HG03039 (cell line): ENCODE measurements at regions not wholly inside any gene's neighbourhood (a gene's known extent, or its start where the extent isn't known, plus 50 kb on each side); places are given as distances from the start of the nearest gene placed in this dataset.

ENCODE experiments used
- ATAC-seq: cut with Tn5 transposase; IDR thresholded peaks from one replicate; pipeline ENCODE4 v1.9.1; 2021; ENCODE audit warnings: mild to moderate bottlenecking, moderate library complexity; ENCODE audit not compliant: unreplicated experiment

DNA sequence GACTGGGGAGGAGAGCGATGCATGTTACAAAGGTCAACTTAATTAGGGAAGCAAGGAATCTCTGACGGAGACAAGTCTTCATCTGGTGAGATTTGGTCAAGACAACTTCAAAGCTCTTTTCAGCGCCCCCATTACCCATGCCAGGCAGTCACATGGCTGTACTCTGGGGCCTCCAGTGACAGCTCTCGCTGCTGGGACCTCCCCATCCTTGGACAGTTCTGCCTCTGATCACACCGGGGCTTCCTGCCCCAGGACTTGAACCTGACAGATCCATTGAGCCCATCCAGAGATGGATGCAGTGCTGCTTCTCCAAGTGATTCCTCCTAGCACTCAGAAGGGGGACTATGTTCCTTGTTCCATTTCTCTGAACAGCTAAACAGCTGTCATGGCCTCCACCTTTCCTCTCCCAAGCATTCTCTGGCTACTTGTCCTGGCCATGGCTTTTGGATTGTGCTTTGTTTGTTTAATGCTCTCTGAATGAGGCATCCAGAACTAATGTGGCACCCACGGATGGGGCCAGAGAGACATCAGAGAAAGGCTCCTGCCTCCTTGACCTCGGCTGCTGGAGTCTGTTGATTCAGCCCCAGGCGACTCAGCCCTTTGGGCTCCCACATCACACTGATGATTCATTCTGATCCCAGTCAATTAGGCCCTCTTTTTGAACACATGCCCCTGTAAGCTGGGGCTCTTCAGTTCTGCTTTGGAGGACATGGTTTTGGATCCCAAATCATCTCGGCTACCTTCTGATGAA is 122.1 kb upstream of the ADAMTS16 start:
- ATAC-seq, result no peak

DNA sequence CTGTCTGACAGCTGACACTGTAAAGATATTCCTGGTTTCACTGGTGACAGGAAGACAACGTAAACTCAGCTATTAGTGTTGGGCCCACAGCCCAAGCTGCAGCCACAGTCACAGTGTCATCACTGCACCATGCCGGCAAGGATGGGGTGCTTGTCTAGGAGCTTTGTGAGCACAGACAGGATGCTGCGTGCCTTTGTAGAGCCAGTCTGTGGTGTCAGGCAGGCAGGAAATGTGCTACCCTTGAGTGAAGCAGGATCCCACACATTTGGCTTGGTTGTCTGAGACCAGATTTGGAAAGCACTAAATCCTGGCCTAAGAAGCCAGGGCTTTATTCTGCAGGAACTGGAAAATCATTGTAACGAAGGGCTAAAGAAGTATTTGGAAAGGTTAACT is 121.6 kb upstream of the ADAMTS16 start:
- ATAC-seq, result no peak

DNA sequence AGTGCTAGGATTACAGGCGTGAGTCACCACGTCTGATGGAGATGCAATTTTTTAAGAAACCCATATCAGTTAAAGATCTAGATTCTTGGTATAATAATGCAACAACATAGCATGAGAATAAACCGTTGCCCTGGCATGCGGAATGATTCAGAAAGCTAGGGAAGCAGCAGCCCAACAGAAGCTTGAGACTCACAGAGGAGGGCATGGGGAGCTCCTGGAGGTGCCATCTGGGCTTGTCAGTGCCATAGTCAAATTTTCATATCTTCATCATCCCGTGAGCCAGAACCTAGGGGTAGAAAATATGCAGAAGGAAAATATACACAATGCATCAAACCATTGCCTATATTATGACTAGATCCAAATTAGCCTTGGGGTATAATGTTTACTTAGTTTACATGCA is 118.7 kb upstream of the ADAMTS16 start:
- ATAC-seq, result no peak

DNA sequence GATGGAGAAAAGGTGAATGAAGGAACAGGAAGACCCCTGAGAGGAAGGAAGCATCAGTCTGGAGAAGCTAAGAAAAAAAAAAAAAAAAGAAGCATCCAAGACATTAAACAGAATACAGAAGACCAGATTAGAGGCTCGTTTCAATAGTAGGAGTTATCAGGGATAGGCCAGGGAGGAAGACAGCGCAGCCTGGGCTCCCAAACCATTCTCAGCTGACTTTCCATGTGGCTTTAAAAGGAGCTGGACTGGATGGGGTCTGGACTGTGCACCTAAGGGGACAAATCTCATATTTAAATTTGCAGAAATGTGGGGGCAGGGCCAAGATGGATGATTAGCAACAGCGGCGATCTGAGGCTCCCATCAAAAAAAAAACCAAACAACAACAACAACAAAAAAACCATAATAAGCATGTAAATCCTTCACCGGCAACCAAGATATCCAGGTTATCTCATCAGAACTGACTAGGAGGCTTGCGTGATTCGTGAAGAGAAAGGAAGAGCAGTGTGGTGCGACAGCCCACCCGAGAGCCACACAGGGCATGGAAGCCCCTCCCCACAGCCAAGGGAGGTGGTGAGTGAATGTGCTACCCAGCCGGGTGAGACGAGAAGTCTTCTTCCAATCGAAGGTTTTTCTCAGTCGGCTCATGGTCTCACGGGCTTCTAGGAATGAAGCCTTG is 114.9 kb upstream of the ADAMTS16 start:
- no peak for ATAC-seq

DNA sequence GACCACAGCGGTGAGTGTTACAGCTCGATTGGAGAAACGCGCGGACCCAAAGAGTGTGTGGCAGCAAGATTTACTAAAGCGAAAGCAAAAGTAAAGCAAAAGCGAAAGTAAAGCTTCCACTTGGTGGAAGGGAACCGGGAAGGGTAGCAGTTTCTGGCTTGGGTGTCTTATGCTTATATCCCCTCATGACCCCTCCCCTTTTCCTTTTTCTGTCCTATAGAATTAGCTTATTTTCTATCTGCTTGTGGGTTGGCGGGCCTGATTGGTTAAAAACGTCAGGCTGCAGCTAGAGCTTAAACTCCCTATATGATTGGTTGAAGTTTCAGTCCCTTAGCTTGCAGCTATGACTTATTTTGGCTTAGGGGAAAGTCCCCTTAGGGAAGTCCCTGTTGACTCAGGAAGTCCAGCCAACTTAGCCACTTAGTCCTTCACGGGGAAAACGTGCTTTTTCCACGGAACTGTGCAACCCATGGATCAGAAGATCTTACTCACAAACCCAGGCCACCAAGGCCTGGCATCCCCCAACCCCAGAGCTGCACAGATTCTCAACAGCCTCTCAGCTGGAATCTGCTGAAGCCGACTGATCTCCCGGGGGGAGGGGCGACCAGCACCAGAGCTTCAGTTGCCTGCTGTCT is 114.2 kb upstream of the ADAMTS16 start:
- no peak for ATAC-seq

DNA sequence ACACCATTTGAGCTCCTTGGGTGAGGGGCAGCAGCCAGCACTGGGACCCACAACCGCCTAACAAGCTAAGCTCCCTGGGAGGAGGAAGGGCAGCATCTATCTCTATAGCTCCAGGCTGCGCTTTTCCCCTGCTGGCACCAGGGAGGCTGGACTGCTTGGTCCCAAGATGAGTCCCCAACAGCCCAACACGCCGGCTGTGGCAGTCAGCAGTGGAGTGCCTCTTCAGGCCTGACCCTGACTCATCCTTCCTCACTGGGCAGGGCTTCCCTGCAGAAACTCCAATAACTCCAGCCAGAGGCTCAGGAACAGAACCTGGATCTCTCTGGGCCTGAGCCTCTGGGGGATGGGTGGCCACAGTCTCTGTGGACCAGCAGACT is 113.7 kb upstream of the ADAMTS16 start:
- ATAC-seq, result no peak

DNA sequence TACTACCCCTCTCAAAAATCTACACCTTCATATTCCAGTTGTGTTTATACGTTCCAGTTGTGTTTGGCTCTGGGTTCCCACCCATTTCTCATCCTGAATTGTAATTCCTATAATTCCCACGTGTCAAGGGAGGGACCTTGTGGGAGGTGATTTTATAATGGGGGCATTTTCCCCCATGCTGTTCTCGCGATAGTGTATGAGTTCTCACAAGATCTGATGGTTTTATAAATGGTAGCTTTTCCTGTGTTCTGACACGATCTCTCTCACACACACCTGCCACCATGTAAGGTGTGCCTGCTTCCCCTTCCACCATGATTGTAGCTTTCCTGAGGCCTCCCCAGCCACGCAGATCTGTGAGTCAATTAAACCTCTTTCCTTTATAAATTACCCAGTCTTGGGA is 108.5 kb upstream of the ADAMTS16 start:
- no peak for ATAC-seq

DNA sequence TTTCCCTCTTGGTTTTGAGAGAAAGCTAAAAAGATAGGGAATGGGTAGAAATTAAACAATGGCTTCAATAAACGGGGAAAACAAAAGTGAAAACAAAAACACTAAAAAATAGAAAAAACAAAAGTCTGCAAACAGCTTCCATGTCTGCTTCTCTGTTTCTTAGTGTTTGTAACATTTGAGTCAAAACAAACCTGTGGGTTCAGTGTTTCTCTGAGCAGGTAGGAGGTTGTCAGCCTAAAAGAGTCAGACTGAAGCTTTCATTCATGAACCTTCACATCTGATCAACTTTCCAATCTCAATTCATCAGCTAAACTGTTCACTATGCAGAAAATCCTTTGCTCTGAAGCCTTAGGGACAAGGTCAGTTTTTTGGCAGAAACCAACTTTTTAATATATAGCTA is 102.5 kb upstream of the ADAMTS16 start:
- ATAC-seq, result no peak

DNA sequence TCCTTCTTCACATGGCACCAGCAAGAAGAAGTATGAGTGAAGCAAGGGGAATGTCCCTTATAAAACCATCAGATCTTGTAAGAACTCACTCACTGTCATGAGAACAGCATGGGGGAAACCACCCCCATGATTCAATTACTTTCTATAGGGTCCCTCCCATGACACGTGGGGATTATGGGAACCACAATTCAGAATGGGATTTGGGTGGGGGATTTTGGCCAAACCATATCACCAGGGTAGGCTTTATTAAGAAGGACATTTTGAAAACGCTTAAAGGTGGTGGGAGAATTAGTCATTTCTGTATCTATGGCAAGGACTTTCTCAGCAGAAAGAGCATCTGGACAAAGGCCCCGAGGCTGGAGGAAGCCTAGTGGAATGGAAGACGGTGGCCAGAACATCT is 100.2 kb upstream of the ADAMTS16 start:
- ATAC-seq, result no peak

DNA sequence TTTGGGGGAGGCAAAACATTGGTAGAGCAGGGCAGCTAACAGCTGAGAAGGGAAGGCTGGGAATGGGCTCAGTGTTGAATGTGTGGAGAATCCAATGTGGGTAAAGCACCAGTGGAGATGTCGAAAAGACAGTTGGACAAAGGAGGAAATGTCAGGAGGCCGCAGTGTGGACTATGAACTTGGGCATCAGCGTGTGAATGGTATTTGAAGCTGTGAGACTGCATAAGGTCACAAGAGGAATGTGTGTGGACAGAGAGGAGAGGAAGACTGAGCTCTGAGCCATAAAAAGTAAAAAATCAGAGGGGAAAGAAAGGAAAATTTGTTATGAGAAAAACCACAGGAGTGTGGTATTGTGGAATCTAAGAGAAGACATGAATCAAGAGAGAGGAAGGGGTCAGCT is 99.4 kb upstream of the ADAMTS16 start:
- ATAC-seq, result no peak

DNA sequence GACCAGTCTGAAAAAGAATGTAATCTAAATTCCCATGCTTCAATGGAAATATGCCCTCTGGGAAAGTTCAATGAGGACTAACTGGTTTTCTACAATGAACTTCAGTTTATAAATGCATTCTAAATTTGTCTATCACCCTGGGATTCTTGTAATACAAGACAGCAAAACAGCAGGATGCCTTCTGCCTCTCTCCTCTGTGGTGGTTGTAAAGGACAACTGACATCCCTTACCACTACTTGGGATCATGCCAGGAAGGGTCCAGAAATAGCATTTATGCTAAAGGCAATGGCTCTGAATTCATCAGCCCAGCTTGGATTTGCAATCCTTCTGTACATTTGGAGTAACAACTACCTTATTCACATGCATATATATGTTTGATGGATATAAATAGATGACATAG is 97.3 kb upstream of the ADAMTS16 start:
- ATAC-seq, result no peak

DNA sequence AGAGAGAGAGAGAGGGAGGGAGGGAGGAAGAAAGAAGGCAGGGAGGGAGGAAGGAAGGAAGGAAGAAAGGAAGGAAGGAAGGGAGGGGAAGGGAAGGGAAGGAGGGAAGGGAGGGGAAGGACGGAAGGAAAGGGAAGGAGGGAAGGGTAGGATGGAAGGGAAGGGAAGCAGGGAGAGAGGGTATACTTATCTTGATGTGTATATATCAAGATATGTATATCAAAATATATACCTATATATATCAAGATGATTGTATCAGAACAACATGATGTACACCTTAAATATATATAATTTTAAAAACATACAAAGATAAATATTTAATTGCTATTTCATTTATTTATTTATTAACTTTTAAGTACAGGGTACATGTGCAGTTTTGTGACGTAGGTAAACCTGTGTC is 96.8 kb upstream of the ADAMTS16 start:
- ATAC-seq, result no peak

DNA sequence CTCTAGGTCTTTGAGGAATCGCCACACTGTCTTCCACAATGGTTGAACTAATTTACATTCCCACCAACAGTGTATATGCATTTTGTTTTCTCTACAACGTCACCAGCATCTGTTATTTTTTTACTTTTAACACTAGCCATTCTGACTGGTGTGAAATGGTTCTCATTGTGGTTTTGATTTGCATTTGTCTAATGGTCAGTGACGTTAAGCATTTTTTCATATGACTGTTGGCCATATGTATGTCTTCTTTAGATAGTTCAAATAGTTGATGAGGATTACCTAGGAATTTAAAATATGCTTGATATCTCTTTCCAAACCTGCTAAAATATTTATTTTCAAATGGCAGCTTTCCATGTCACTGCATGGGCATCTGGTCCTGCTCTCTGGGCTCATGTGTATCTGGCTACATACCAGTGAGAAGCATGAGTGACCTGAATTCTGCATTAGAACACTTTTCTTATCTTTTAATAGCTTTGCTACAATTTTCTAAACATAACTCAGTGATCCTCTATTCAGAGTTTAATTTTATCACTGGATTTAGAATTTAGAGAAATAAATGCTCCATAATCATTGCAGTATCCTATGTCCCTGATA is 95.8 kb upstream of the ADAMTS16 start:
- ATAC-seq, result no peak

DNA sequence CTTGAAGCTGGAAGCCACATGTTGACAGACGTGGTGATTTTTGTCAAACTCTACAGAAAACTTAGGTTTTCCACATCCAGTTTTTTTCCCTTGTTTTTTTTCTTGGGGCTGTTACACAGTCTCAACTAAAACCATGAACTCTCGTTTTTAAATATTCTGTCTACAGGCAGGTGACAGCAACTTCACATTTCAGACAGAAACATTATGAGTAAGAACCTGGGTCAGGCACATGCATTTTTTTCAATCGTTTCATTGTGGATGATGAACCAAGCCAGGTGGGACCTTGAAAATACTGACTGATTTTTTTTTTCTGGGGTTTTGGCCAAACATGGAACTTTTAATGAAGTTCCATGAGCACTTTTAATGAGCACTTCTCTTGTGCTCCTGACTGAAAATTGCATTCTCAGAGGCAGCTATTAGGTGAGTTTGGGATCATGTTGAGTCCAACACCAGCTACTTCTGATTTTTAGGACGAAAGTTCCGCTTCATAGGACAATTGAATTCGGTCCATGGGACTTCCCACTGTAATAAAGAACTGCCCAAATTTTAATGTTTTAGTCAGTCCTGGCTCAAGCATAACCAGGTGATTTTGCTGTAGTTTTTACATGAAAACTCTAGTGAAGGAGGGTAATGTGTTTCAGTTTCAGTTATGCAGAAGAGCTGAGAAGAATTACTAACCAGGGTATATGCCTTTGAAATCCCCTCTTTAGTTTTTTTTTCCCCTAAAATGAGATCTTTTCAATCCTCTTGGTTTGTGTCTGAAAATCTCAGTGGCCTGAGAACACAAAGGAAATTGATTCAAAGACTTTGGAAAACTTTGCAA is 93.2 kb upstream of the ADAMTS16 start:
- ATAC-seq, result peak; percentile 67

DNA sequence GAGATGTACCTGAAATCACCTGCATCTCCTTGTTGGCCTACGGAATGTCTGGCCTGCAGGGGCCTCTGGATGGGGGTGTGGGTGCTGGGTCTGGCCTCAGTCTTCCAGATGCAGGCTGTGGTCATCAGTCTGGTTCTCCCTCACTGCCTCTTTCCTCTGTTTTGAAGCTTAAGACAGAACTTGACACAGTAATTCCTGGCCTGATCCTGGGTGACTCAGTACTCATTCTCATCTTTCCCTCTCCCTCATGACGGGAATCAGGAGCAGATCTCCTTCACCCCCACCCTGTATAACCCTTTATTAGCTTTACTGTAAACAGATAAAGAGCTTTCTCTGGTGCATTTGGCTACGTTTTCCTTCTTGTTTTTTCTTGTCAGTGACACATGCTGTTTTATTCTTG is 89.3 kb upstream of the ADAMTS16 start:
- ATAC-seq, result no peak

DNA sequence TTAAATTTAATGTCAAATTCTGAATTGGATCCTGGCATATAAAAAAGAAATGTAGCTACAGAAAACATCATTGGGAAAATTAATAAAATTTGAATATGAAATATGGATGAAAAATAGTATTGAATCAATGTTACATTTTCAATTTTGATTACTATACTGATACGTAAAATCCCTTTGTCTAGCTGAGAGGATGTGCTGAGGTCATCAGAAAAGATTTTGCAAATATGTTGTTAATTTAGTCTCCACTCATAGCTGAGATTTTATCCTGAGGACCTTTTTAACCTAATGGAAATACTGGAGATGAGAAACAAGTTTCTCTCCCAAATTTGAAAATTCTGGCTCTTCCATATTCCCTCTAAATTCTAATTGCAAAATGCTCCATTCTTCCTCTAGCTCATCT is 84.4 kb upstream of the ADAMTS16 start:
- ATAC-seq, result no peak

DNA sequence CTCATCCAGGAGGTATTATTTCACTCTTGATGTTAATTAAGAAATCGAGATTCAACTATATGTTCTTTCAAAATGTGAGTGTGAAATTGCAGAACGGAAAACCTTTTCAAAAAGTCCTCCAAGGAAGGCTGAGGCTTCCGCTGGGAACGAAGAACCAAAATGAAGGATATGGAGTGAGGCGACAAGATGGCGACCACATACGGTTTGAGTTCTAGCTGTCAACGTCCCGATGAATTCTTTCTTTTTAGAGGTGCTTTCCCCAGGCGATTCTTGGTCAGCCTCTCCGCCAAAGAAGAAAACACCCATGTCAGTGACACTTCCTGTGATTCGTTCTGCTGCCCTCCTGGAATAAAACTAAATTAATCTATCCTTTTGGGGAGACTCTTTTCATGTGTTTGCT is 78.3 kb upstream of the ADAMTS16 start:
- ATAC-seq, result no peak

DNA sequence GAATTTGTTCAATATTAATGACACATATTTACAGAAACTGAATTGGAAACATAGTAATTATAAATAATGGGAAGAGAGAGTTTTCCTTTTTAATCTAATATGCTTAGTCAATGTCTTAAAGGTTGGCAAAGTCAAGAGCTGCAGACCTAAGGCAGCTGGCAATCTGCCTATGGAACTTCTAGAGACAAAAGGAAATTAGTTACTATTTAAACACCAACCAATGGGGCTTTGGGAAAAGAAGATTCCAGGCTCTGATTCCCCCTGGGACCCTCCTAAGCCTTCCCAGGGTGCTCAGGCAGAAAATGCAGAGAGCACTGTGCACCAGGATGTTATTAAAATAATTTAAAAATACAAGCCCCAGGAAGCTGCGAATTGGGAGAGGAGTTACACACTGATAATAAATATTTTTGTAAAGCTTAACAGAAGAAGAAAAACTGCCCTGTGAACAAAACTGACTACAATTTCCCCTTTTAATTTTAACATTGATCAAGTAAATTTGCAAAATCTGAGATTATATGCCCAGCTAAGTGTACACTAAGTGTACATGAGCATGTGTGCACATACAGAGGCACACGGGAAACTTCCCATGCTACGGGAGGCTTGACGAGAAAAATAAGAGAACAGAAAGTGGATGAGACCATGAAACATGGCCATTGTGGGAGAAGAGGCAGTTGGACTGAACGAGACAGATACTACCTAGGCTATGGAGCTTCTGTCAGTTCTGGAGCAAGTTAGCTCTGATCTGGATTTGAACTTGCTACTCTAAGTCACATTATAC is 77.4 kb upstream of the ADAMTS16 start:
- ATAC-seq, result no peak

DNA sequence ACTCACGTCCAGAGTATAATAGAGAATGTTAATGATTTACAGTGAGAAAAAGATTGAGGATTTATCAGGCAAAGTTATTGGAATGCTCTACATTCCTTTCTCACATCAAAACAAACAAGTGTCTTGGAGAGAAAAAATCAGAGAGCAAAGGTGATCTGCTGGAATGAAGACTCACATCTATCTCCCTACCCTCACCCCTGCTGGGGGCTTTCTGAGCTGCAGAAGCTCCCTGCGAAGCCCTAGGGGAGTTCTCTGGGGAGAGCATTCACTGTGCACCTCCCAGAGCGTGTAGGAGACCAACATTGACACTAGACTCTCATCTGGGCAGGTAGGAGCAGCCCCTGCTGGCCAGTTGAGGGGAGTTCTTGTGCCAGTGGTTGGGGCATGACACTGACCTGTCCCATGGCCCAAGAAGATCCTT is 76.6 kb upstream of the ADAMTS16 start:
- peak; percentile 60 for ATAC-seq

DNA sequence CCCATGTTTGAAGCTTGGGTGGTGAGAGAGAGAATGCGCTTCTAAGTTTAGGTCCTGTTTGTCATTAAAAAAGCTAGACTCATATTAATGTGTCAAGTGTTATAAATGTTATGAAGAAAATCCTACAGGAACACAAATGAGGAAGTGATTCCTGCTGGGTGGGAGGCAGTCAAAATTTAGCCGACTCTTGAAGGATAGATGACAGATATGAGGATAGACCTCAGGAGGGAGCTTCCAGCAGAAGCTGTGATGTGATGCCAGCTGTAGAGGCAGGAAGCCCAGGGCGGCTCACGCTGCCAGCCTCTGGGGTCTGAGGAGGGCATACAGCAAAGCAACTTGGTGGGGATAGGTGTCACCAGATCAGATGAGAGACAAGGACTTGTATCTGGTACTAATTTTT is 74.7 kb upstream of the ADAMTS16 start:
- no peak for ATAC-seq
